Ovary (tissue), 7 donors: ENCODE measurements at regions not wholly inside any gene's neighbourhood (a gene's known extent, or its start where the extent isn't known, plus 50 kb on each side); places are given as distances from the start of the nearest gene placed in this dataset.

ENCODE experiments used
- DNase-seq, 5 donors: peaks; one replicate each; pipeline ENCODE4 v3.0.0-alpha.2; 2019 to 2020
- H3K27ac ChIP-seq, 2 donors: fragments of 200-600 bp; one replicate each; pipeline versions ENCODE4 v1.5.1 to v1.8.0; 2019 to 2022
- H3K27me3 ChIP-seq: fragments of 200-600 bp; one replicate; pipeline ENCODE4 v1.8.0; 2022
- H3K36me3 ChIP-seq: fragments of 200-600 bp; sonication (generic); one replicate; pipeline ENCODE4 v1.5.1; 2019
- H3K4me1 ChIP-seq: one replicate; pipeline ENCODE4 v1.8.1; 2013; ENCODE audit warnings: mild to moderate bottlenecking, moderate library complexity; ENCODE audit not compliant: insufficient read depth
- H3K4me3 ChIP-seq: fragments of 200-600 bp; sonication (generic); one replicate; pipeline ENCODE4 v1.5.1; 2017
- H3K9me3 ChIP-seq, 2 donors: fragments of 200-600 bp in 1 of 2; sonication (generic) in 1 of 2; one replicate each; pipeline versions ENCODE4 v1.5.1 to v1.8.1; 2013 to 2019; ENCODE audit warnings: mild to moderate bottlenecking in 1 of 2, moderate library complexity in 1 of 2
- CTCF ChIP-seq, 3 donors: fragments of 450-650 bp in 2 of 3; fragments of 200-600 bp in 1 of 3; IDR thresholded peaks; one replicate each; pipeline versions ENCODE4 v1.5.1 to v1.8.0; 2016 to 2022; ENCODE audit warnings: antibody characterized with exemption in 3 of 3, mild to moderate bottlenecking in 1 of 3
- EP300 ChIP-seq: sonication (generic); formaldehyde crosslinking; IDR thresholded peaks from one replicate; pipeline ENCODE4 v1.6.1; 2017; ENCODE audit warnings: antibody characterized with exemption
- POLR2A ChIP-seq: fragments of 450-650 bp; IDR thresholded peaks from one replicate; pipeline ENCODE4 v1.6.1; 2017; ENCODE audit warnings: antibody characterized with exemption, mild to moderate bottlenecking, moderate library complexity
- WGBS, 3 donors: extraction: QIAGEN DNeasy Blood & Tissue Kit in 1 of 3; methylation state at CpG; one replicate each; pipeline versions ENCODE4 v1.1.5 to v1.1.7; 2013 to 2017; 5-methylcytosine and 5-hydroxymethylcytosine counted together
- intact Hi-C, 4 donors: fragments of 100-400 bp; cut with DNase I; formaldehyde crosslinking; loops; one replicate each; pipeline versions ENCODE4 v1.11.0 to v1.15.1; 2022 to 2023
- donor health status: DM: no; HTN: no; CAD: no; lungs with moderate emphysema.
- donor health status: DM: no; HTN: no; CAD: no.
- donor health status: Bipolar disorder and iron deficiency.
- donor health status: DM: no; HTN: no; CAD: no.
- donor health status: DM: yes; HTN: yes; CAD: no.

GRCh38 chr14:101055106-101055662 is 151.7 kb upstream of the RTL1 start:
- no peaks in the 10 kb centered on the region for H3K4me1 ChIP-seq
- no peak overlapping the region for H3K27ac ChIP-seq
- H3K4me3 ChIP-seq = no peak overlapping the region
- H3K27me3 ChIP-seq = no peaks in the 10 kb centered on the region
- TF ChIP-seq CTCF (IDR thresholded peaks at IDR 0.05) = no peak
- TF ChIP-seq POLR2A = no peak
- no peak for TF ChIP-seq EP300
- no peaks in the 10 kb centered on the region for H3K36me3 ChIP-seq
- 93 to 95% (median 93%) methylated on average over 15 of the region's 15 CpGs for WGBS, 3 donors
- H3K9me3 ChIP-seq = peaks cover 0 to 4% of the 10 kb centered on the region in 2 donors
- intact Hi-C loops = no loop called here
- peak in 1 of 5 donors; percentile 21 for DNase-seq

DNA sequence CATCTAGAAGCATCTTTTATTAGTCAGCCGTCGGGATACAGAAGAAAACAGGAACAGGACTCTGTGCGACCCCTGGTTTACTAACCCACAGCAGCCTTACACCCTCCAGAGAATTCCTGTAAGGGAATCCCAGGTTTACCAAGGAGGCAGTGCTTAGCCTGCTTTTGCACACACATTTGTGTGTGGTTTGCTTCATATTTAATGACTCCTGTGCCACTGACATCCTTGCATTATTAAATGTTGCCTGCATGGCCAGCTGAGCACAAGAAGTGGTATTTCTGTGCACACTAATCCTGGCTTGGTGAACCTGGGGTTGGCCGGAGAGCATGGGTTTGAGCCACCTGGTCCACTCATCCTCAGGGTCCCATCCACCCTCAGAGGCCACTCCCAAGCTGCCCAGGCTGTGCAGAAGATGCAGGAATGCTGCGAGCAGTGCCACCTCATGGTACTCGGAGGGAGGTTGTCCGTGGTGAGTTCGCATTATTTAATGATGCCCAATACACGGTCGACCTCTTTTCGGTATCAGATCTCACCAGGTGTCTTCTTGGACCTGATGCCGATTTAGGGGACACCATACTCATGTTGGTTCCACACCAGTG is 152.4 kb upstream of the RTL1 start:
- H3K9me3 ChIP-seq = peaks cover 0 to 4% of the 10 kb centered on the region in 2 donors
- intact Hi-C loops = no loop called here
- peak in 2 of 5 donors; percentile 4 to 26 for DNase-seq
- H3K27ac ChIP-seq = no peak overlapping the region
- no peak for TF ChIP-seq POLR2A
- TF ChIP-seq CTCF (IDR thresholded peaks at IDR 0.05) = no peak
- TF ChIP-seq EP300 = no peak
- no peak overlapping the region for H3K4me3 ChIP-seq
- no peaks in the 10 kb centered on the region for H3K27me3 ChIP-seq
- H3K36me3 ChIP-seq = no peaks in the 10 kb centered on the region
- WGBS, 3 donors = 91 to 94% (median 93%) methylated on average over 12 of the region's 12 CpGs
- no peaks in the 10 kb centered on the region for H3K4me1 ChIP-seq

DNA sequence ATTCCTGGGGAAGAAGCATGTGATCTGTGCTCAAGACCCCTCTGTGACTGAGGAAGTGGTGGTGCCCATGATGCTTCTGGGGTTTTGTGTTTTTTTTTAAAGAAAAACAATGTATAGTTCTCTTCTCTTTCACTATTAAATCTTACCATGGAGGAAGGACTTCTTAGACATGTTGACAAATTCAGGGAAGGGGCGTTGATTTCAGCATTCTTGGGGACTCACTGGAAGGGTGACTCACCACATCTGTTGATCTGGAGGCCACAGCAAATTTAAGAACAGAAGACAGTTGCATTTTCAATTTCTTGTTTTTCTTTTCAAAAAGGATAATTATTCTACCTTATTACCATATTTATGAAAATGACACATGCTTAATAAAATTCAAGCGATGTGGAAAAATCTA is 152.9 kb upstream of the RTL1 start:
- peaks cover 0 to 4% of the 10 kb centered on the region in 2 donors for H3K9me3 ChIP-seq
- DNase-seq = no peak
- H3K4me1 ChIP-seq = no peaks in the 10 kb centered on the region
- TF ChIP-seq CTCF (IDR thresholded peaks at IDR 0.05) = no peak
- TF ChIP-seq EP300 = no peak
- no peaks in the 10 kb centered on the region for H3K27me3 ChIP-seq
- H3K36me3 ChIP-seq = no peaks in the 10 kb centered on the region
- no peak overlapping the region for H3K27ac ChIP-seq
- H3K4me3 ChIP-seq = no peak overlapping the region
- WGBS, 3 donors = 82 to 89% (median 86%) methylated on average over 2 of the region's 2 CpGs
- intact Hi-C loops = no loop called here

GRCh38 chr14:101057394-101057793 is 153.9 kb upstream of the RTL1 start:
- Histone ChIP-seq H3K4me1 (no peaks in the 10 kb centered on the region), H3K9me3 (peaks cover 0 to 4% of the 10 kb centered on the region in 2 donors), H3K4me3 (no peak overlapping the region), H3K36me3 (no peaks in the 10 kb centered on the region), H3K27ac (no peak overlapping the region), H3K27me3 (no peaks in the 10 kb centered on the region)
- WGBS, 3 donors = 90 to 94% (median 92%) methylated on average over 3 of the region's 3 CpGs
- intact Hi-C loops = no loop called here
- TF ChIP-seq CTCF (IDR thresholded peaks at IDR 0.05) (no peak), POLR2A (no peak), EP300 (no peak)
- DNase-seq = no peak
